ENCODE measurements at regions not wholly inside any gene's neighbourhood (a gene's known extent, or its start where the extent isn't known, plus 50 kb on each side); places are given as distances from the start of the nearest gene placed in this dataset.

- no peak overlapping the region for H3K27ac ChIP-seq
- no peaks in the 10 kb centered on the region for H3K36me3 ChIP-seq (ENCODE audit: low read depth, missing control alignments)
- H3K27me3 ChIP-seq = no peaks in the 10 kb centered on the region
- TF ChIP-seq POLR2A (IDR thresholded peaks at IDR 0.05) (no peak), CTCF (IDR thresholded peaks at IDR 0.05) (no peak)
- no peak for DNase-seq
- H3K4me3 ChIP-seq = no peak overlapping the region
- intact Hi-C loops (cut with DNase I; ENCODE audit: low total_unique reads) = no loop called here
- no peaks in the 10 kb centered on the region for H3K4me1 ChIP-seq
- H3K9me3 ChIP-seq = no peaks in the 10 kb centered on the region
Measured at GRCh38 chr3:168544097-168544957, 448.6 kb upstream of the GOLIM4 start.

GRCh38 chr3:168540726-168541125 is 445.0 kb upstream of the GOLIM4 start:
- intact Hi-C loops (cut with DNase I; ENCODE audit: low total_unique reads) = no loop called here
- Histone ChIP-seq H3K9me3 (no peaks in the 10 kb centered on the region), H3K4me1 (no peaks in the 10 kb centered on the region), H3K27me3 (no peaks in the 10 kb centered on the region), H3K4me3 (no peak overlapping the region), H3K27ac (no peak overlapping the region), H3K36me3 (ENCODE audit: low read depth, missing control alignments) (no peaks in the 10 kb centered on the region)
- 44 to 96% methylated on average over 2 of the region's 2 CpGs for WGBS, 2 donors
- no peak for TF ChIP-seq CTCF (IDR thresholded peaks at IDR 0.05)
- TF ChIP-seq POLR2A (IDR thresholded peaks at IDR 0.05) = no peak
- no peak for DNase-seq

GRCh38 chr3:168539909-168540308 is 444.2 kb upstream of the GOLIM4 start:
- Histone ChIP-seq H3K27me3 (no peaks in the 10 kb centered on the region), H3K4me3 (no peak overlapping the region), H3K36me3 (ENCODE audit: low read depth, missing control alignments) (no peaks in the 10 kb centered on the region), H3K27ac (no peak overlapping the region), H3K9me3 (no peaks in the 10 kb centered on the region), H3K4me1 (no peaks in the 10 kb centered on the region)
- no peak for TF ChIP-seq CTCF (IDR thresholded peaks at IDR 0.05)
- TF ChIP-seq POLR2A (IDR thresholded peaks at IDR 0.05) = no peak
- 78 to 95% methylated on average over 1 of the region's 1 CpG for WGBS, 2 donors
- intact Hi-C loops (cut with DNase I; ENCODE audit: low total_unique reads) = no loop called here
- DNase-seq = no peak

GRCh38 chr3:168534761-168535160 is 439.0 kb upstream of the GOLIM4 start:
- no peak overlapping the region for H3K4me3 ChIP-seq
- H3K9me3 ChIP-seq = no peaks in the 10 kb centered on the region
- no peak for DNase-seq
- no peaks in the 10 kb centered on the region for H3K27me3 ChIP-seq
- 71 to 78% methylated on average over 3 of the region's 3 CpGs for WGBS, 2 donors
- H3K4me1 ChIP-seq = no peaks in the 10 kb centered on the region
- intact Hi-C loops (cut with DNase I; ENCODE audit: low total_unique reads) = no loop called here
- H3K27ac ChIP-seq = no peak overlapping the region
- no peak for TF ChIP-seq POLR2A (IDR thresholded peaks at IDR 0.05)
- no peak for TF ChIP-seq CTCF (IDR thresholded peaks at IDR 0.05)
- H3K36me3 ChIP-seq (ENCODE audit: low read depth, missing control alignments) = no peaks in the 10 kb centered on the region

- WGBS, 2 donors = 32 to 52% methylated on average over 2 of the region's 2 CpGs
Measured at GRCh38 chr3:168533600-168533999, 437.9 kb upstream of the GOLIM4 start.

More at GRCh38 chr3:168533600-168533999, 437.9 kb upstream of the GOLIM4 start:
- Histone ChIP-seq H3K9me3 (no peaks in the 10 kb centered on the region), H3K4me3 (no peak overlapping the region), H3K36me3 (ENCODE audit: low read depth, missing control alignments) (no peaks in the 10 kb centered on the region), H3K27ac (no peak overlapping the region), H3K4me1 (no peaks in the 10 kb centered on the region), H3K27me3 (no peaks in the 10 kb centered on the region)
- no peak for DNase-seq
- TF ChIP-seq CTCF (IDR thresholded peaks at IDR 0.05) (no peak), POLR2A (IDR thresholded peaks at IDR 0.05) (no peak)
- intact Hi-C loops (cut with DNase I; ENCODE audit: low total_unique reads) = no loop called here

Measured in testis (tissue), 2 donors.